ENCODE measurements at regions not wholly inside any gene's neighbourhood (a gene's known extent, or its start where the extent isn't known, plus 50 kb on each side); places are given as distances from the start of the nearest gene placed in this dataset.

- dilution Hi-C loops (cut with MboI; ENCODE audit: extremely low pct_ligation_motif_present, low sequenced_read_pairs), result no loop called here
- Histone ChIP-seq H3K79me2 (ENCODE audit: control insufficient read depth, insufficient read depth, low read length) (no peaks in the 10 kb centered on the region), H3K9me1 (ENCODE audit: control insufficient read depth, extremely low read depth, insufficient read depth, low read length) (no peaks in the 10 kb centered on the region), H3K9ac (ENCODE audit: control insufficient read depth, extremely low read depth, insufficient read depth, low read length) (no peak overlapping the region), H3K4me3 (ENCODE audit: control insufficient read depth in 2 of 3, extremely low read depth in 1 of 3, insufficient read depth in 2 of 3, low read depth in 1 of 3, low read length in 3 of 3) (no peak overlapping the region), H4K20me1 (ENCODE audit: control insufficient read depth, extremely low read depth, insufficient read depth, low read length) (no peaks in the 10 kb centered on the region), H3K36me3 (ENCODE audit: control insufficient read depth in 2 of 2, extremely low read depth in 1 of 2, insufficient read depth in 2 of 2, low read length in 2 of 2) (no peaks in the 10 kb centered on the region), H2AFZ (ENCODE audit: control insufficient read depth, low read length) (no peak overlapping the region), H3K4me2 (ENCODE audit: control insufficient read depth, extremely low read depth, insufficient read depth, low read depth, low read length) (no peak overlapping the region), H3K9me3 (ENCODE audit: control insufficient read depth, low read depth, low read length) (no peaks in the 10 kb centered on the region), H3K27ac (ENCODE audit: control insufficient read depth, insufficient read depth, low read length) (no peak overlapping the region), H3K27me3 (ENCODE audit: control insufficient read depth, extremely low read depth, insufficient read depth, low read length) (no peaks in the 10 kb centered on the region), H3K4me1 (ENCODE audit: control insufficient read depth, extremely low read depth, insufficient read depth, low read length) (no peaks in the 10 kb centered on the region)
- FAIRE-seq (no peak), DNase-seq (ENCODE audit: low read depth, low spot score) (no peak)
- TF ChIP-seq CTCF (optimal IDR thresholded peaks at IDR 0.05 in 1 of 3, IDR thresholded peaks at IDR 0.05 in 1 of 3, conservative IDR thresholded peaks at IDR 0.05 in 1 of 3; ENCODE audit: extremely low read depth in 1 of 3, insufficient read depth in 2 of 3, low read length in 3 of 3) (no peak), EZH2 (IDR thresholded peaks at IDR 0.05; ENCODE audit: low read length) (no peak)
Observed at GRCh38 chr10:43945094-43945730, 296.5 kb upstream of the ZNF32 start.

- H3K27ac ChIP-seq (ENCODE audit: control insufficient read depth, insufficient read depth, low read length), result no peak overlapping the region
- H3K27me3 ChIP-seq (ENCODE audit: control insufficient read depth, extremely low read depth, insufficient read depth, low read length), result no peaks in the 10 kb centered on the region
- TF ChIP-seq EZH2 (IDR thresholded peaks at IDR 0.05; ENCODE audit: low read length) (no peak), CTCF (optimal IDR thresholded peaks at IDR 0.05 in 1 of 3, IDR thresholded peaks at IDR 0.05 in 1 of 3, conservative IDR thresholded peaks at IDR 0.05 in 1 of 3; ENCODE audit: extremely low read depth in 1 of 3, insufficient read depth in 2 of 3, low read length in 3 of 3) (no peak)
- DNase-seq (ENCODE audit: low read depth, low spot score) (no peak), FAIRE-seq (no peak)
- no peak overlapping the region for H3K4me2 ChIP-seq (ENCODE audit: control insufficient read depth, extremely low read depth, insufficient read depth, low read depth, low read length)
- no peaks in the 10 kb centered on the region for H3K9me3 ChIP-seq (ENCODE audit: control insufficient read depth, low read depth, low read length)
- H3K9ac ChIP-seq (ENCODE audit: control insufficient read depth, extremely low read depth, insufficient read depth, low read length), result no peak overlapping the region
- no peak overlapping the region for H3K4me3 ChIP-seq (ENCODE audit: control insufficient read depth in 2 of 3, extremely low read depth in 1 of 3, insufficient read depth in 2 of 3, low read depth in 1 of 3, low read length in 3 of 3)
- no peaks in the 10 kb centered on the region for H3K9me1 ChIP-seq (ENCODE audit: control insufficient read depth, extremely low read depth, insufficient read depth, low read length)
- no peaks in the 10 kb centered on the region for H4K20me1 ChIP-seq (ENCODE audit: control insufficient read depth, extremely low read depth, insufficient read depth, low read length)
- dilution Hi-C loops (cut with MboI; ENCODE audit: extremely low pct_ligation_motif_present, low sequenced_read_pairs), result no loop called here
- H3K79me2 ChIP-seq (ENCODE audit: control insufficient read depth, insufficient read depth, low read length), result no peaks in the 10 kb centered on the region
- H3K36me3 ChIP-seq (ENCODE audit: control insufficient read depth in 2 of 2, extremely low read depth in 1 of 2, insufficient read depth in 2 of 2, low read length in 2 of 2), result no peaks in the 10 kb centered on the region
- no peaks in the 10 kb centered on the region for H3K4me1 ChIP-seq (ENCODE audit: control insufficient read depth, extremely low read depth, insufficient read depth, low read length)
- no peak overlapping the region for H2AFZ ChIP-seq (ENCODE audit: control insufficient read depth, low read length)
Observed at GRCh38 chr10:43944381-43945093, 295.9 kb upstream of the ZNF32 start.
